HG03175 (cell line): ENCODE measurements at regions not wholly inside any gene's neighbourhood (a gene's known extent, or its start where the extent isn't known, plus 50 kb on each side); places are given as distances from the start of the nearest gene placed in this dataset.
"Not testable (repeated sequence)": the region's sequence is repeated elsewhere in the genome, so short reads cannot be mapped to it uniquely, and the experiment has no call there.

Experiments
- ATAC-seq: cut with Tn5 transposase; IDR thresholded peaks from one replicate; pipeline ENCODE4 v1.9.1; 2021; ENCODE audit warnings: mild to moderate bottlenecking, moderate library complexity; ENCODE audit not compliant: unreplicated experiment

GRCh38 chr12:94916663-94917062 lies 86.8 kb downstream of the NDUFA12 start:
- ATAC-seq, result no peak

GRCh38 chr12:94909663-94910062 lies 93.8 kb downstream of the NDUFA12 start:
- no peak for ATAC-seq

- not testable (repeated sequence) for ATAC-seq
Measured at GRCh38 chr12:94905749-94906148, 97.7 kb downstream of the NDUFA12 start.

DNA sequence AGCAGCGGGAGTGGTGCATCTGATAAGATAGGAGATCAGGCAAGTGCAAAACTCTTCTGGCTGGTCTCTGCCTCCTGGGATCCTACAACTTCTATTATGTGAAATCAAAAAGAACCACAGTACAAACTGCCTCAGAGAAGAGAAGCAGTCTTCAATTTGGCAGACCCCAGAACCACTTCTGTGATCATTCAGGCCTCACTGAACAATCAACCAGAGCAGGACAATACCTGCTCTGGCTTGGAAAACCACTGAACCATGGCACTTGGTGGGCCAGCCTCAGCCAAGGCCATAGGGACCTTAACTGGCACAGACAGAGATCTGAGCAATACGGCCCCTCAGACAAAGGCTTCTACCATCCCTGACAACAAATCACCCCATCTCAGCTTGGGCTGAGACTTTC lies 103.0 kb downstream of the NDUFA12 start:
- ATAC-seq, result no peak

DNA sequence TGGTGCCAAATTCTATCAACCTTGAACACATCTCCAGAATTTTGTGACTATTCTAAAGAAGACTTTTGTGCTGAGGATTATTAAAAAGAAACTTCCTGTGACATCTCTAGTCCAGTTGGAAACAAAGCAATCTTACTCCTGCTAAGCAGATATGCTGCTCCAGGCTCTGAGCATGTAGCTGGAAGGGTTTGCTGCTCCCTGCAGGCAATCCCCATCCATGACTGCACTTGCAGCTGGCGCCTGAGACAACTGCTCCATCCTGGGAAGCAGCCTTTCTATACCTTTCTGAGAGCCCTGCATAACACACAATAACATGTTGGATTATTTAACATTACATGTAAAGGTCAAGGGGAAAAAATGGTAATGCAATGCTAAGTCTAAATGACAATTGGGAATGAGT lies 105.1 kb downstream of the NDUFA12 start:
- no peak for ATAC-seq

GRCh38 chr12:94892544-94893267 lies 110.8 kb downstream of the NDUFA12 start:
- ATAC-seq, result no peak

DNA sequence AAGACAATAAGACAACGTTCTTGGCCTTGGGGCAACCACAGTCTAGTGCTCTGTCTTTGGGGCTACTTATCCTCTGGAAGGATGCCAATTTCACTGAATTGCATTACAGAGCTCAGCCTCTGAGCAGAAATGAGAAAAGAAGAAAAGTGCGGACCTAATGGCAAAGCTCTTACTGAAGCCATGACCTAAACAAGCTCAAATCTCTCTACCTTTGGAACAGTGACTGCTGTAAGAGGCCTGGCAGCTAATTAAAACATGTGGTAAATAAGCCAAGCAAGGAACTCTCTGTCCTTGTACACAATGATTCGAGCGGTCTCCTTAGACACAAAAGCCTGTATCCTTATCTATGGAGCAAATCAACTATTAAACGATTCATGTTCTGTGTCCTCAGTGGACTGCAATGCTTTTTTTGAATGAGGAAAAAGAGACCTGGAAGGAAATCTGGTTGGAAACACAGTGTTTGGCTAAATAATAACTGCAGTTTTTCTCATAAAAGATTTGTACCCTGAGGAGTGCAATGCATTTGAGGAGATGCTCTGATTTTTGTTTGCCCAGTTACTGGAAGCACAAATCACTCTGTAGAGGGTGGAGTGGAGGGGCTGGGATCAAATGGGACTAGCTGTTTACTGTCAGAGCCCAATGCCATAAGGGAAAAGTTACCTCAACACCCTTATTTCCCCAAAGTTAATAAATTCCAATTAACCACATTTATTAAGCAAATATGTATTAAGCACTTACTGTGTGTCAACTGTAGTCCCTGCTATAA lies 113.9 kb downstream of the NDUFA12 start:
- ATAC-seq, result no peak

DNA sequence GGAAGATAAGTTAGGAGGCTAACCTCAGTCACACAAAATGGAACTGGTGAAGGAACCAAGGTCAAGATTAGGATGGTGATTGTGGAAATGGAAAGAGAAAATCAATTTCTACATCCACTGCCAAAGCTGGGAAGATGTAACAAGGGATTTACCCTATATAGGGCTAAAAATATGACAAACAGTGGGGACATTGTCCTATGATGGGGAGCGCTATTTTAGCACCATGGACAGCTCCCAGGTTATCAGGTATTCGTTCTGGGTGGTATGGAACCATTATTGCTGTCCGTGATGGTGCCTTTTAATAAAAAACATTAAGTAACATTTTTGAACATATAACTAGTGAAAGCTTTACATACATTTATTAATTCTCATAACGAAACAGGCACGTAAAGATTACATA lies 124.0 kb downstream of the NDUFA12 start:
- ATAC-seq, result no peak

- peak; percentile 44 for ATAC-seq
Measured at GRCh38 chr12:94875525-94875924, 128.0 kb downstream of the NDUFA12 start.

GRCh38 chr12:94874518-94875302 lies 128.8 kb downstream of the NDUFA12 start:
- no peak for ATAC-seq

- ATAC-seq, result no peak
Measured at GRCh38 chr12:94873734-94874517, 129.6 kb downstream of the NDUFA12 start.

DNA sequence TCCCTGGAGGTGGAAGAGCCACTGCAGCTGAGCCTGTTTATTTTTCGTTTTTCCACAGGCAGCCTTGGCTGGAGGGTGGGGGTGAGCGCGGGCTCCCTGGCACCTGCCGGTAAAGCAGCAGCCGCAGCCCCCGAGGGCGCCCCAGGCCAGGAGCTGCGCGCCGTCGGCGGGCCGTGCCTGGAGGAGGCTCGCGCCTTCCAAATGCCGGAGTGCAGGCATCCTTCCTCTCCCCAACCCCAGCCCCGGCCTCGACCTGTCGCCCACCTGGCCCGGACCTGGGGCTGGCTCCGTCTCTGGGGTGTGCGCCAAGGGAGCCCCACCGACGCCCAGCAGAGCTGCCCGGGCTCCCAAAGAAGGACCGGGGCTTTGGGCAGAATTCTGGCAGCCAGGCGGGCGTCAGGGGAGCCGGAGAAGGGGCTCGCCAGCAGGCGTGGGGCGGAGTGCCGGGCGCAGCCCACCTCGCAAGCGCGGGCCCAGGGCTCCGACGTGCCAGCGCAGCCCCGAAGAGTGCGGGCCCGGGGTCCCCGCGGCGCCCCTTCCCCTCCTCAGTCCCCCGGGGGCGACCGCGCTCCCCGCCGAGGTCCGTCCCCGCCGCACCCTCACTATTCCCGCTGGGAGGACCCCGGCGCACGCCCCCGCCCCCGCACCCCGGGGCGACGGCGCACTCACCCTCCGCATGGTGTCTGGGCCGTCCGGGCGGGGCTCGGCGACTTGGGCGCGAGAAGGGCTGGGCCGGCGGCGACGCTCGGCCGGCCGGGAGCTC lies 130.3 kb downstream of the NDUFA12 start:
- ATAC-seq, result peak; percentile 85

DNA sequence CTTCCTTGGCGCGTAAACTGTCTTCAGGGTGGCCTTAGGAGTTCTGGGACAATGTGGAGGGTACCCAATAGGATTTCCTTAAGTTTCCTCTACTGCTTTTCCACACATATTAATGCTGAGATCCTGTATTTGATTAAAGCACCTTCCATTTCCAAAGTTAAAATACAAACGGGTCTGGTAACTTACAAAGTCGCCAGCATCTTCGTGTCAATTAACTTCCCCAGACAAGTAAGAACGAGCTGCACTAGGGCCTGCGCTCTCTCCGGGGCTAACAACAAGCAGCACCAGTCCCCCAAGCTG lies 130.9 kb downstream of the NDUFA12 start:
- no peak for ATAC-seq

DNA sequence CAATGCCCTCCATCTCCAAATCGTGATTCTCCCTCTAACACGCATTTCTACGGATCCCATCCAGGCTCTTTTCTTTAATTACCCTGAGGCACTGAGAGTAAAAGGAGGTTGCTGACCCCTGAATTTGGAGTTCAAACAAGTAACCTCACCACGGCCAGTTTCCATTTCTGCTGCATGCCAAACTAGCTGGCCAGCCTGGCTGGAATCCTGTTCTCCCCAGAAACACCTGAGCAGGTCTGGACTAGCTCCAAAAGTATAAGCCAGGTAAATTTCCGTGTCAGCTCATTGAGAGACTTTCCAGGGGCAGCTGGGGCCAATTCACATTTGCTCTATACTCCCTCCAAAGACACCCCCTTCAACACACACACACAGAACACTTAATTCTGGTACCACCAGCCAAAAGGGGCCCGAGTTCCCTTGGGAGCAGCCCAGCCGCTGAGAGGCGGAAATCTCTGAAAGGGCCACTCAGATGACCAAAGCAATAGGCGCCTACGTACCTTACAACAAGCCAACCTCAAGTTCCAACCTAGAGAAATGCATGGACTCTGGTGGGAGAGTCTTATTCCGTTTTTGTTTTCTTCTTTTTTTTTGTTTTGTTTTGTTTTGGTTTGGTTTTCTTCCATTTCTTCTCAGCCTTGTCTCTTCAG lies 131.4 kb downstream of the NDUFA12 start:
- no peak for ATAC-seq

- ATAC-seq, result no peak
Measured at GRCh38 chr12:94870511-94870910, 133.0 kb downstream of the NDUFA12 start.

DNA sequence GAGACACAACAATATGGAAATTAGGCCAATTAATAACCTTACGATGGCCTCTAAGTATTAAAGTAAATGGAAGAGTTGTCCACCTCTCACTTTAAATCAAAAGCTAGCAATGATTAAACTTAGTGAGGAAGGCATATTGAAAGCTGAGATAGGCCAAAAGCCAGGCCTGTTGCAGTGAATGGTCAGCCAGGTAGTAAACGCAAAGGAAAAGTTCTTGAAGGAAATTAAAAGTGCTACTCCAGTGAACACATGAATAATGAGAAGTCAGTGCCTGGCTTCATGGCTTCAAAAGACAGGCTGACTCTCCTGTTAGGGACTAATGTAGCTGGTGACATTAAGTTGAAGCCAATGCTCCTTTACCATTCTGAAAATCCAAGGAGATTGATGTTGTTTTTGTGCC lies 135.3 kb downstream of the NDUFA12 start:
- ATAC-seq, result no peak

DNA sequence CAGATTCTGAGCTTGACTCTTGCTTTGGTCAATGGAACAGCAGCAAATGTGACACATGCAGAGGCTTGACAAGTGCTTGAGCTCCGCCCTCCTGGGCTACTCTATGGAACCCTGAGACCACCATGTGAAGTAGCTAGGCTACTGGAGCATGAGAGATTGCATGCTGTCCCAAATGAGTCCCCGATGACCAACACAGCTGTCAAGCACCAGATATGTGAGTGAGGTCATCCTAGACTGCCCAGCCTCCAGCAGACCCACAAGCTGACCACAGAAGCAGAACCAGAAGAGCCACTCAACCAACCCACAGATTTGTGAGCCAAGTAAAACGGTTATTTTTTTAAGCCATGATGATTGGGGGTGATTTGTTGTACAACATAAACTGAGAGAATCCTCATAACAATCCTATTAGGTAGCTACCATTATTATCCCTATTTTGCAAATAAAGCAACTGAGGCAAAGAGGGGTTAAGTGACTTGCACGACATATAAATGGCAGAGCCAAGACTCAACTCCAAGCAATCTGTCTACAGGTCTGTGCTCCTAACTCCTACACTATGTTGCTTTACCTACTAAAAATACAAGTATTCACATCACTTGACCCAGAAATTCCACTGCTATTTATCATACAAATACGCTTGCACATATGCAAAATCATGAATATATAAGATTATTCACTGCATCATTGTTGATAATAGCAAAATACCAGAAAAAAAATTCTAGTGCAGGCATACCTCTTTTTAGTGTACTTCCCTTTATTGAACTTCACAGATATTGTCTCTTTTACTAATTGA lies 136.2 kb downstream of the NDUFA12 start:
- peak; percentile 46 for ATAC-seq

DNA sequence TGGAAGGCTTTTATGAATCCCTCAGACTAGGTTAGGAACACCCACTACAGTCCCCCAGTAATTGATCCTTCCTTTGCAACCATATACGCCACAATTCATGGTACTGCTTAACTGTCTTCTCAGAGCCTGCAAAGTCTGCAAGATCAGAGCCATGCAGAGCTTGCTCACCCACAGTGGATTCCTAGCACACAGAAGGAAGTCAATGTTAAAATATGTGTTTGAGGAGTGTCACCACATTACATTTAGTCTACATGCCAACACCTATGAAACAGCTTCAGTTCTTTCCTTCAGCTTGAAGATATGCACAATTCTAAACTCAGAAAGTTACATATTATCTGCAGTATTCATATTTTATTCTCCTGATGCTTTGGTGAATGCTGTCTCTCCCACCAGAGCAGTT lies 138.5 kb downstream of the NDUFA12 start:
- no peak for ATAC-seq
